Immature natural killer cell (primary cell): ENCODE measurements at regions not wholly inside any gene's neighbourhood (a gene's known extent, or its start where the extent isn't known, plus 50 kb on each side); places are given as distances from the start of the nearest gene placed in this dataset.

Experiments used
- DNase-seq, 3 donors: peaks; one replicate each; pipeline ENCODE4 v3.0.0; 2022; ENCODE audit warnings: mixed read lengths in 1 of 3
- H3K27ac Mint-ChIP-seq, 6 donors: one replicate each; pipeline ENCODE4 v1.8.0; 2020; ENCODE audit warnings: mixed read lengths in 6 of 6, mild to moderate bottlenecking in 5 of 6, inconsistent platforms in 4 of 6, moderate library complexity in 3 of 6
- H3K27me3 Mint-ChIP-seq, 3 donors: one replicate each; pipeline ENCODE4 v1.8.0; 2020 to 2021; ENCODE audit warnings: low read depth in 3 of 3, mild to moderate bottlenecking in 3 of 3, mixed read lengths in 3 of 3, moderate library complexity in 3 of 3, inconsistent platforms in 1 of 3
- H3K36me3 Mint-ChIP-seq, 3 donors: one replicate each; pipeline ENCODE4 v1.8.0; 2020; ENCODE audit warnings: mixed read lengths in 3 of 3, inconsistent platforms in 2 of 3, mild to moderate bottlenecking in 2 of 3
- H3K4me1 Mint-ChIP-seq, 2 donors: one replicate each; pipeline ENCODE4 v1.8.0; 2020; ENCODE audit warnings: inconsistent platforms in 2 of 2, mild to moderate bottlenecking in 2 of 2, mixed read lengths in 2 of 2, moderate library complexity in 1 of 2
- H3K4me3 Mint-ChIP-seq, 5 donors: one replicate each; pipeline ENCODE4 v1.8.0; 2020; ENCODE audit warnings: mild to moderate bottlenecking in 5 of 5, mixed read lengths in 5 of 5, inconsistent platforms in 3 of 5, moderate library complexity in 3 of 5
- H3K9me3 Mint-ChIP-seq, 6 donors: one replicate each; pipeline ENCODE4 v1.8.0; 2020; ENCODE audit warnings: mild to moderate bottlenecking in 6 of 6, mixed read lengths in 6 of 6, inconsistent platforms in 4 of 6, moderate library complexity in 3 of 6

DNA sequence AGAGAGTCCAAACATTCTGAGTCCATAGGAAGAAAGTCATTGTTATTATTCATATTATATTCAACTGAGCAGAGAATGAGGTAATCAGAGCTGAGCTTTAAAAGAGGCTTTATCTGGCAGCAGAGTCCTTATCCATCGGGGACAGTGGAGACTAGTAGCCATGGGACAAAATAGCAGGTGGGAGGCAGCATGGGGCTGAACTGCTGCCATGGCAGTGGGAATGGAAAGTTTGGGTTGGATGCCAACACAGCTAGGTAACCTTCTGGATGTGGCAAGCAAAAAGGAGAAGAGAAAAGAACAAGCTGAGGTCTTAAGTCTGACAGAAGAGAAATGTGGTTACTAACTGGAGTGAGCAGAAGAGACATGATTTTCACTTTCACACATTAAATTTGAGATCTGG, 71.0 kb upstream of the CDKN3 start:
- DNase-seq = no peak
- H3K9me3 Mint-ChIP-seq = no peaks in the 10 kb centered on the region
- H3K27me3 Mint-ChIP-seq = peaks cover 1 to 6% (median 2%) of the 10 kb centered on the region in 3 donors
- no peaks in the 10 kb centered on the region for H3K4me1 Mint-ChIP-seq
- no peaks in the 10 kb centered on the region for H3K36me3 Mint-ChIP-seq
- no peak overlapping the region for H3K27ac Mint-ChIP-seq
- no peak overlapping the region for H3K4me3 Mint-ChIP-seq

DNA sequence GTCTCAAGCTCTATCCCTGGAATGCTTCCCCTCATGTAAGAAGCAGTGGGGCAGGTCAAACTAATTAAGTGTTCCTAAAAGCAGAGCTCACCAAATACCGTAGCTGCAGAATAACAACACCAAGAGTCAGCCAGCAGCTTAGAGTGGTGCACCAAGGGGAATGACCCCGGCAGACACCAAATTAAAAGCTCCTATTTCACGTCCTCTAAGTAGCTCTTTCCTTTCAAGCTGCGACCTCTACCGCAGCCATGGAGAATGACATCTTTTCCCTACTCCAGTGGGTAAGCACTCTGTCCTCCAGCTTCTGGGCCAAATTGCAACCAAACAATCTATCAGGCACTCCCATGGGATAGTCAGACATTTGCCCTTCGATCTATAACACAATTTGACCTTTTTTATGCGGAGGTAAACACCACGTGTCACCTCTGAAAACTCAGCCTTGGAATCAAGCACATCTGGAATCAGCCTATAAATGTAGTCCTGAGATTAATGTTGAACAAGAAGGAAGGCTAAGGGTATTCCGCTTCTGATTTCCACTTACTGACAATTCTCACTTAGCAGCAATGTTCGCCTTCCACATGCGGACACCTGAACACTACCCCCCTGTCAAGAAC, 67.6 kb upstream of the CDKN3 start:
- Mint-ChIP-seq H3K4me1 (no peaks in the 10 kb centered on the region), H3K27ac (no peak overlapping the region), H3K27me3 (peaks cover 1 to 10% (median 6%) of the 10 kb centered on the region in 3 donors), H3K36me3 (no peaks in the 10 kb centered on the region), H3K9me3 (no peaks in the 10 kb centered on the region), H3K4me3 (no peak overlapping the region)
- no peak for DNase-seq

GRCh38 chr14:54330876-54331275, 65.9 kb upstream of the CDKN3 start:
- Mint-ChIP-seq H3K36me3 (no peaks in the 10 kb centered on the region), H3K4me3 (no peak overlapping the region), H3K4me1 (no peaks in the 10 kb centered on the region), H3K27me3 (peaks cover 1 to 10% (median 6%) of the 10 kb centered on the region in 3 donors), H3K9me3 (no peaks in the 10 kb centered on the region), H3K27ac (no peak overlapping the region)
- no peak for DNase-seq

DNA sequence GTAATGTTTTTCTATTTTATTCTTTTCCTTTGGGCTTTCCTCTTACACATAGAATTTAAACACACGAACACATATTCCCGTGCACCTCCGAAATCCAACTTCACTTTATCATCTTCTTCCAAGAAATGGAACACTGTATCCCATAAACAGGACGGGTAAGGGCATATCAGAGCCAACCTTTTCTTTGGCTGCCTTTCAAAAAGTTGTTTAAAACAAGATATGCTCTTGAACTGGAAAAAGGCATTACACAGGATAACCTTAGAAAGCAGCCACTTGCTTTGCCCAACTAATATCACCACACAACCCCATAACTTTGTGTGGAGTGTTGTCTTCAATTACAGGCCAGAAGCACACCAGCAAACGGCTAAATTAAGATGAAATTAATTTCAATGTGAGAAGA, 65.3 kb upstream of the CDKN3 start:
- Mint-ChIP-seq H3K4me3 (no peak overlapping the region), H3K27ac (no peak overlapping the region), H3K27me3 (peaks cover 0 to 12% (median 6%) of the 10 kb centered on the region in 3 donors), H3K36me3 (no peaks in the 10 kb centered on the region), H3K9me3 (no peaks in the 10 kb centered on the region), H3K4me1 (no peaks in the 10 kb centered on the region)
- DNase-seq = no peak

DNA sequence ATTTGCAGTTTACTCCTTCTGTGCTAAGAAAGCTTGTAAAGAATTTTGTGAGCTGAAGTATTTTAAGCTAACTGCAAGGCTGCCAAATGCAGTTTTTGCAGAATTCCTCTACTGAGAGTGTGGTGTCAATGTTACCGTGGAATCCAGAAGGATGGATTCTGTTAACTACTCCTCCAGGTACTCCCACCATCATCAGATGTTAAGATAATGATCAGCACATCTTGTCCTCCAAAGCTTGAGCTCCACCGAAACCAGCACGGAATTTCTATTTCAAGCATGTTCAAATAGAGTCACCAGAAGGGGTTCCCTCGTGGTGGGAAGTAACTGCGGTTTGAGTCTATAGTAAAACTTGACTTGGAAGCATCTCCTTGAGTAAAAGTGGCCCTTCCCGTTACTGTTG, 64.3 kb upstream of the CDKN3 start:
- H3K27me3 Mint-ChIP-seq = peaks cover 0 to 11% (median 6%) of the 10 kb centered on the region in 3 donors
- H3K27ac Mint-ChIP-seq = no peak overlapping the region
- H3K9me3 Mint-ChIP-seq = no peaks in the 10 kb centered on the region
- H3K4me1 Mint-ChIP-seq = no peaks in the 10 kb centered on the region
- DNase-seq = no peak
- no peak overlapping the region for H3K4me3 Mint-ChIP-seq
- H3K36me3 Mint-ChIP-seq = no peaks in the 10 kb centered on the region

DNA sequence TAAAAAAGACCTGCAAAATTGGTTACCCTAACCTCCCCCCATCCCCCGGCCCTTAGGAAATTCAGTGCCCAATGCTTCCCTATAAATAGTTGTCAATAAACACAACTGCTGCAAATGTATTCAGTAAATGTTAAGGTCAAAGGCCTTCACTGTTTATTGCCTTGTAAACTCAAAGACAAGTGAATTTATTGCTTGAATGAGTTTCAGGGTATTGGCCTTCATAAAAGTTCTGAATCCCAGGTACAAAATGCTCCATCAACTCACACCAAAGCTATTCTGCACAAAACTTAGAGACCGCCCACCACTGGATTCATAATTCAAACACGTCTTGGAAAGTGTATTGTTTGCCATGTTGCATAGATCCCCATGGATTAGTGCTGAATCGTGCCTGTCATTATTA, 63.3 kb upstream of the CDKN3 start:
- Mint-ChIP-seq H3K9me3 (no peaks in the 10 kb centered on the region), H3K27ac (no peak overlapping the region), H3K4me3 (no peak overlapping the region), H3K36me3 (no peaks in the 10 kb centered on the region), H3K27me3 (peaks cover 0 to 9% (median 8%) of the 10 kb centered on the region in 3 donors), H3K4me1 (no peaks in the 10 kb centered on the region)
- DNase-seq = no peak

GRCh38 chr14:54335569-54336155, 61.1 kb upstream of the CDKN3 start:
- H3K4me1 Mint-ChIP-seq = no peaks in the 10 kb centered on the region
- H3K9me3 Mint-ChIP-seq = no peaks in the 10 kb centered on the region
- no peak overlapping the region for H3K27ac Mint-ChIP-seq
- no peak overlapping the region for H3K4me3 Mint-ChIP-seq
- H3K36me3 Mint-ChIP-seq = no peaks in the 10 kb centered on the region
- H3K27me3 Mint-ChIP-seq = peaks cover 0 to 9% (median 8%) of the 10 kb centered on the region in 3 donors
- DNase-seq = no peak

GRCh38 chr14:54337314-54337713, 59.5 kb upstream of the CDKN3 start:
- no peak for DNase-seq
- no peaks in the 10 kb centered on the region for H3K36me3 Mint-ChIP-seq
- no peaks in the 10 kb centered on the region for H3K9me3 Mint-ChIP-seq

DNA sequence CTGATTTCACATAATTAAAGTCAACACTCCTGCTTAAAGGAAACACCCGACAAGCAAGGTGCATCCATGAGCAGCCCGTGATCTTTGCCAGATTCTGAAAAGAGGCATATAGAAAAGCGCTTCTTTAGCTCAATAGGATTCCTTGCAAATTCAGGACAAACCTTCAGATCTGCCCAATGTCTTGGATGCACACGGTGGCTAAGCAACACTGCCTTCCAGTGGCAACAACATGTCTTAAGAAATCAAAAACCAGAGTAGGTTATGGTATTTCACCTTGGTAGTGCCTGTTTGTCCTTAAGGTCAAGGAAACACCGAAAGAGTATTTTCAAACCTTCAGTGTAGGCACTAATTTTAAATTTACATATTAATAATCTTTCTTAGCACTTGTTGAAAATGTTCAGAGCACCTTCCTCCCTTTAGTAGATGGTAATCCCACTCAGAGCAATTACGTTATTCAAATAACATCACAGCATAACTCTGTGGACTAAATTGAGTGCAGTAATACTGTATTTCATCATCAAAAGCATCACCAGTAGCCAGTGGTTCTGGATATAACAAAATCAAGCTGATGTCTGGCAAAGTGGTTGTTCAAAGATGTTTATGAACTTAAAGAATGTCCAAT, 58.0 kb upstream of the CDKN3 start:
- H3K4me3 Mint-ChIP-seq = no peak overlapping the region
- no peaks in the 10 kb centered on the region for H3K4me1 Mint-ChIP-seq
- H3K36me3 Mint-ChIP-seq = no peaks in the 10 kb centered on the region
- DNase-seq = no peak
- H3K27ac Mint-ChIP-seq = no peak overlapping the region
- H3K27me3 Mint-ChIP-seq = peaks cover 3 to 6% (median 4%) of the 10 kb centered on the region in 3 donors
- H3K9me3 Mint-ChIP-seq = no peaks in the 10 kb centered on the region

More at GRCh38 chr14:54337314-54337713, 59.5 kb upstream of the CDKN3 start:
- peaks cover 1 to 8% (median 7%) of the 10 kb centered on the region in 3 donors for H3K27me3 Mint-ChIP-seq
- no peak overlapping the region for H3K27ac Mint-ChIP-seq
- H3K4me3 Mint-ChIP-seq = no peak overlapping the region
- no peaks in the 10 kb centered on the region for H3K4me1 Mint-ChIP-seq

- Mint-ChIP-seq H3K4me1 (no peaks in the 10 kb centered on the region), H3K36me3 (no peaks in the 10 kb centered on the region)
Observed at GRCh38 chr14:54339771-54340170, 57.0 kb upstream of the CDKN3 start.

GRCh38 chr14:54342806-54343205, 54.0 kb upstream of the CDKN3 start:
- H3K27me3 Mint-ChIP-seq = peaks cover 3 to 6% (median 4%) of the 10 kb centered on the region in 3 donors
- no peaks in the 10 kb centered on the region for H3K36me3 Mint-ChIP-seq
- H3K27ac Mint-ChIP-seq = no peak overlapping the region
- no peaks in the 10 kb centered on the region for H3K9me3 Mint-ChIP-seq
- no peaks in the 10 kb centered on the region for H3K4me1 Mint-ChIP-seq
- no peak for DNase-seq
- H3K4me3 Mint-ChIP-seq = no peak overlapping the region

More at GRCh38 chr14:54339771-54340170, 57.0 kb upstream of the CDKN3 start:
- Mint-ChIP-seq H3K4me3 (no peak overlapping the region), H3K9me3 (no peaks in the 10 kb centered on the region), H3K27ac (no peak overlapping the region), H3K27me3 (peaks cover 3 to 6% (median 4%) of the 10 kb centered on the region in 3 donors)
- DNase-seq = no peak

DNA sequence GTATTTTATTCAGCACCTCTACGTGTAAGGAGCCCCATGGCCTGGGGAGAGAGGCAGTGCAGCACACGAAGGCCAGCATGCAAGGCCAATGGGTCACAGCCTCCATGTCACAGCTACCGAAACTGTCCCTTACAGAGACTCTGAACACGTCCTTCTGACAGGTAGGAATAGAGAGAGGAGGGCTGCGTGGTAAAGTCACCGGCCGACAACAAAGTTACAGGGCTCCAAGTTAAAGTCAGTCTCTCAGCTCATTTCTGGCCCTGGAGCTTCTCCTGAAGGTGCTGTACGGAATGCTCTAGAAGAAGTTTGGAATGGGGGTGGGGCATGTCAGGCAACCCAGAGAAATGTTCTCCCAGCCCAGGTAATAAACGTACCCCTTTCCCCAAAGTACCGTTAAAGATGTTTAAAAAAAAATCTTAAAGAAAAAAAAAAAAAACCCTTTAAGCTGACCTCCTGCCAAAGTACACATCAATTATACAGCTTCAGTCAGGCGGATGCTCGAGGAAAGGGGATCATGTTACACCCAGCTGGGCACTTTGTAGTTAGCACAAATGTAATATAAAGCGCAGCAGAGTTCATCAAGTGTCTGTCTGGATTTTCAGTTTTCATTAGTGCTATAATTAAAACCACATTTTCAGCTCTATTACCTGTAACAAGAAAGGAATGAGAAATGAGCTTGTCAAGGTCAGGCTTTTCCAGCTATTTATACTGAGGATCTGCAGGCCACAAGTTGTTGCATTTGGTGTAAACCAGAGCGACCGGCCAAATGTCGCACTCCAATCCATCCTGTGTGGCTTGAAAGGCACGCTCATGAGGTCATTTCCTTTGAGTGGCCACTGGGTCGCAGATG, 53.3 kb upstream of the CDKN3 start:
- H3K4me3 Mint-ChIP-seq = no peak overlapping the region
- H3K36me3 Mint-ChIP-seq = no peaks in the 10 kb centered on the region
- peaks cover 2 to 4% (median 3%) of the 10 kb centered on the region in 3 donors for H3K27me3 Mint-ChIP-seq
- H3K9me3 Mint-ChIP-seq = no peaks in the 10 kb centered on the region
- no peaks in the 10 kb centered on the region for H3K4me1 Mint-ChIP-seq
- H3K27ac Mint-ChIP-seq = no peak overlapping the region
- DNase-seq = no peak

DNA sequence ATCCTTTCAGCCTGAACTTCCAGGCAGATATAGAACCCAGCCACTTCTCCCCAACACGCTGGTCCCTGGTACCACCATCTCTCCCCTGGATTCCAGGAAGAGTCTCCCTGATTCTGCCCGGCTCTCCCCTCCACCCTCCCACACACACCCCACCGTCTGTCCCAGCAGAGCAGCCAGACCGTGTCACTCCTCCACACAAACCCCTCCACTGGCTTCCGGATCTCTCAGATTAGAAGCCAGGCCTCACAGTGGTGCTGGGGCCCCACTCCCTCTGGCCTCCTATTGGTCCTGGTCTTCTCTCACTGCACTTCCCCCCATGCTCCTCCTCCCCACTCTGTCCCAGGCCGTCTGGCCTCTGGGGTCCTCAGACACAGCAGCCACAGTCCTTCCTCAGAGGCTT, 52.4 kb upstream of the CDKN3 start:
- no peak overlapping the region for H3K4me3 Mint-ChIP-seq
- H3K36me3 Mint-ChIP-seq = no peaks in the 10 kb centered on the region
- H3K27me3 Mint-ChIP-seq = peaks cover 2 to 5% (median 2%) of the 10 kb centered on the region in 3 donors
- H3K9me3 Mint-ChIP-seq = no peaks in the 10 kb centered on the region
- H3K27ac Mint-ChIP-seq = no peak overlapping the region
- no peak for DNase-seq
- no peaks in the 10 kb centered on the region for H3K4me1 Mint-ChIP-seq

DNA sequence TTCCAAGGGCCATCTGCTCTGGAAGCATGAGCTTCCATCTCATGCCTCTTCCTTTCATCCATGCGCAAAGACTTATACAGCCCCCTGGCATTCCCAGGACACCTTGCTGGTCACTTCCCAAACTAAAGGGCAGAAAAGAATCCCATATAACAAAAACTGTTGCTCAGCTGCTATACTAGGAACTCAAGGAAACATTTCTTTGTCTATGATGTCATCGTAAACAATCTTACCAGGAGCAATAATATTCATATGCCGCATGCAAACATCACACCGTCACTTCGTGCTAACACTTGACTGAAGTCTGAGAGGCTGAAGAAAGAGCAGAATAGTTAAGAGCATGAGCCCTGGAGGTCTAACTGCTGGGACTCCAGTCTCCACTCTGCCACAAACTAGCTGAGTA, 50.5 kb upstream of the CDKN3 start:
- H3K4me3 Mint-ChIP-seq = no peak overlapping the region
- H3K27ac Mint-ChIP-seq = no peak overlapping the region
- peaks cover 2 to 5% (median 5%) of the 10 kb centered on the region in 3 donors for H3K27me3 Mint-ChIP-seq
- no peak for DNase-seq
- H3K9me3 Mint-ChIP-seq = no peaks in the 10 kb centered on the region
- H3K4me1 Mint-ChIP-seq = no peaks in the 10 kb centered on the region
- no peaks in the 10 kb centered on the region for H3K36me3 Mint-ChIP-seq
